DOHH2 (cell line): ENCODE measurements at regions not wholly inside any gene's neighbourhood (a gene's known extent, or its start where the extent isn't known, plus 50 kb on each side); places are given as distances from the start of the nearest gene placed in this dataset.

Source experiments
- H3F3A ChIP-seq: fragments of 200-600 bp; sonication (generic), shearing (Covaris generic); 2 replicates; pipeline ENCODE4 v1.6.0; 2016; ENCODE audit warnings: antibody characterized with exemption, mild to moderate bottlenecking; ENCODE audit not compliant: control insufficient read depth, insufficient read depth
- H3K27ac ChIP-seq: fragments of 200-600 bp; sonication (generic); 2 replicates; pipeline ENCODE4 v1.5.1; 2014; ENCODE audit warnings: low read depth, mild to moderate bottlenecking, low read length, moderate library complexity
- H3K27me3 ChIP-seq: fragments of 200-600 bp; sonication (generic); 2 replicates; pipeline ENCODE4 v1.6.1; 2014; ENCODE audit warnings: mild to moderate bottlenecking, low read length, mixed read lengths; ENCODE audit not compliant: control insufficient read depth
- H3K36me3 ChIP-seq: fragments of 200-600 bp; sonication (generic); 2 replicates; pipeline ENCODE4 v1.6.1; 2014; ENCODE audit warnings: mild to moderate bottlenecking, low read length, moderate library complexity, mixed read lengths; ENCODE audit not compliant: control insufficient read depth
- H3K4me1 ChIP-seq: fragments of 200-600 bp; sonication (generic); 2 replicates; pipeline ENCODE4 v1.6.1; 2014; ENCODE audit warnings: mild to moderate bottlenecking, low read length, mixed read lengths; ENCODE audit not compliant: control insufficient read depth
- H3K4me2 ChIP-seq: fragments of 200-600 bp; sonication (generic); 2 replicates; pipeline ENCODE4 v1.6.0; 2014; ENCODE audit warnings: mild to moderate bottlenecking, low read length, moderate library complexity
- H3K4me3 ChIP-seq: fragments of 200-600 bp; sonication (generic); 2 replicates; pipeline ENCODE4 v1.5.1; 2014; ENCODE audit warnings: mild to moderate bottlenecking, low read length, mixed read lengths
- H3K79me2 ChIP-seq: fragments of 200-600 bp; sonication (generic); 2 replicates; pipeline ENCODE4 v1.6.1; 2014; ENCODE audit warnings: mild to moderate bottlenecking, low read length, mixed read lengths; ENCODE audit not compliant: control insufficient read depth
- H3K9me2 ChIP-seq: fragments of 200-600 bp; sonication (generic); replicated peaks from 2 replicates; pipeline ENCODE4 v1.6.1; 2014; ENCODE audit warnings: mild to moderate bottlenecking, low read length, mixed read lengths; ENCODE audit not compliant: control insufficient read depth
- H3K9me3 ChIP-seq: fragments of 200-600 bp; sonication (generic); 2 replicates; pipeline ENCODE4 v1.6.1; 2014; ENCODE audit warnings: antibody characterized with exemption, low read length, mixed read lengths; ENCODE audit not compliant: control insufficient read depth, insufficient read depth
- H4K20me1 ChIP-seq: fragments of 200-600 bp; sonication (generic); 2 replicates; pipeline ENCODE4 v1.6.0; 2014; ENCODE audit warnings: low read depth, mild to moderate bottlenecking, antibody characterized with exemption, low read length, moderate library complexity; ENCODE audit not compliant: control insufficient read depth, insufficient read depth
- EZH2phosphoT487 ChIP-seq: fragments of 200-600 bp; sonication (generic); IDR thresholded peaks from 2 replicates; pipeline ENCODE4 v1.6.1; 2017; ENCODE audit warnings: borderline replicate concordance, mild to moderate bottlenecking, antibody characterized with exemption, low read length, moderate library complexity, mixed read lengths
- TF ChIP-seq, protein P1 (sequence below): fragments of 200-600 bp; sonication (generic); IDR thresholded peaks from one replicate; pipeline ENCODE4 v1.5.1; 2014; ENCODE audit warnings: antibody characterized with exemption, mild to moderate bottlenecking, low read depth, low read length; ENCODE audit not compliant: poor library complexity, severe bottlenecking

DNA sequence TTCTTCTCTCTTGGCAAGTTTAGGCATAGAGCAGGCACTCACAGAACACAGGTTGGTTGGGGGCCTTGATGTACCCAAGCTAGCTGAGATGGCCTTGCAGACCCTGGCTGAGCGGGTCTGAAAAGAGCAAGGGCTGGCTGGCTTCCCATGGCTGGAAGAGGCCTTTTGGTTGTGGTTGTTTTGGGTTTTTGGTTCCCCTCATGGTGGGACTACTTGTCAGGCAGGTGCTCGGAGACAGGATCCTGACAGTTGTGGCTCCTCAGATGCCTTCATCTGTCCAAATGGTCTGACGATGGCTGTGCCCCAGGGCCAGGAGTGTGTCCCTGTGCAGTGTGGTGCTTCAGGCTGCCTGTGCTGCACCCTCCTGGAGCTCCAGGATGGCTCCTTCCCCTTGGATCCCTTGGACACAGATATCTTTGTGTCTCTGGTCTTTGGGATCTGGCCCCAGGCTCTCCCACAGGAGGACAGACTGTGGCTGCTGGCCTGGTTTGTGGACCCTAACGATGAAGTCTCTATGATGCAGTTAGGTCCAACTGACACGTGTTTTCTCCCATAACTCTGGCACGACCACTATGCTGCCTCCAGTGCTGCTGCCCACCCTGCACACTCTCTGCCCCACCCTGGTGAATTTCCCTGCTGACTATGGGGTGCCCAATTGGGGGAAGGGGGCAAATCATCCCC lies 321.5 kb upstream of the ZNF32 start:
- H3K36me3 ChIP-seq, result no peaks in the 10 kb centered on the region
- no peak for TF ChIP-seq EZH2phosphoT487
- TF ChIP-seq, protein P1, sequence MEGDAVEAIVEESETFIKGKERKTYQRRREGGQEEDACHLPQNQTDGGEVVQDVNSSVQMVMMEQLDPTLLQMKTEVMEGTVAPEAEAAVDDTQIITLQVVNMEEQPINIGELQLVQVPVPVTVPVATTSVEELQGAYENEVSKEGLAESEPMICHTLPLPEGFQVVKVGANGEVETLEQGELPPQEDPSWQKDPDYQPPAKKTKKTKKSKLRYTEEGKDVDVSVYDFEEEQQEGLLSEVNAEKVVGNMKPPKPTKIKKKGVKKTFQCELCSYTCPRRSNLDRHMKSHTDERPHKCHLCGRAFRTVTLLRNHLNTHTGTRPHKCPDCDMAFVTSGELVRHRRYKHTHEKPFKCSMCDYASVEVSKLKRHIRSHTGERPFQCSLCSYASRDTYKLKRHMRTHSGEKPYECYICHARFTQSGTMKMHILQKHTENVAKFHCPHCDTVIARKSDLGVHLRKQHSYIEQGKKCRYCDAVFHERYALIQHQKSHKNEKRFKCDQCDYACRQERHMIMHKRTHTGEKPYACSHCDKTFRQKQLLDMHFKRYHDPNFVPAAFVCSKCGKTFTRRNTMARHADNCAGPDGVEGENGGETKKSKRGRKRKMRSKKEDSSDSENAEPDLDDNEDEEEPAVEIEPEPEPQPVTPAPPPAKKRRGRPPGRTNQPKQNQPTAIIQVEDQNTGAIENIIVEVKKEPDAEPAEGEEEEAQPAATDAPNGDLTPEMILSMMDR, result no peak
- H3K79me2 ChIP-seq, result no peaks in the 10 kb centered on the region
- no peaks in the 10 kb centered on the region for H3K9me3 ChIP-seq
- no peak overlapping the region for H3K4me2 ChIP-seq
- H3K9me2 ChIP-seq, result no peaks in the 10 kb centered on the region
- peaks cover 17% of the 10 kb centered on the region for H3K27me3 ChIP-seq
- H3K27ac ChIP-seq, result no peak overlapping the region
- H4K20me1 ChIP-seq, result no peaks in the 10 kb centered on the region
- H3K4me3 ChIP-seq, result no peak overlapping the region
- H3K4me1 ChIP-seq, result peaks cover 8% of the 10 kb centered on the region
- H3F3A ChIP-seq, result no peaks in the 10 kb centered on the region

DNA sequence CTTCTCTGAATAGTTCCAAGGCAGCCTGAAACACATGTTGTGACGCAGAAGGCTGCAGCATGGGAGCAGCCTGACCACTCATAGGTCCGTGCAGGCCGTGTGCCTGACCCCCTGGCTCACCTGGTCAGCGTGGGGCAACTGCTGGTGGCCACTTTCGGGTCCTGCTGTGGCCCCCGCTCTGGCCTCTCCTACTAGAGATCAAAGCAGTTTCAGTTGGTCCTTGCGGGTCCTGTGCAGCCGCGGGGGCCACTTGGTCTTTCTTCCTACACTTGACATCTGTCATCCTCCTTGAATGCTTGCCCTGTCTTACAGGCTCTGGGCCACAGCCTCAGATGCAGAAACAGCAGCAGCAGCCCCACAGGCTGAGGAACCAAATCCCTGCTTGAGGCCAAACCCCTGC lies 320.8 kb upstream of the ZNF32 start:
- no peaks in the 10 kb centered on the region for H3K9me3 ChIP-seq
- TF ChIP-seq, protein P1, result no peak
- TF ChIP-seq EZH2phosphoT487, result no peak
- no peaks in the 10 kb centered on the region for H4K20me1 ChIP-seq
- H3K4me3 ChIP-seq, result no peak overlapping the region
- H3K36me3 ChIP-seq, result no peaks in the 10 kb centered on the region
- no peaks in the 10 kb centered on the region for H3K9me2 ChIP-seq
- no peaks in the 10 kb centered on the region for H3K79me2 ChIP-seq
- no peak overlapping the region for H3K4me2 ChIP-seq
- no peak overlapping the region for H3K27ac ChIP-seq
- H3K4me1 ChIP-seq, result peaks cover 11% of the 10 kb centered on the region
- no peaks in the 10 kb centered on the region for H3F3A ChIP-seq
- H3K27me3 ChIP-seq, result peaks cover 23% of the 10 kb centered on the region

DNA sequence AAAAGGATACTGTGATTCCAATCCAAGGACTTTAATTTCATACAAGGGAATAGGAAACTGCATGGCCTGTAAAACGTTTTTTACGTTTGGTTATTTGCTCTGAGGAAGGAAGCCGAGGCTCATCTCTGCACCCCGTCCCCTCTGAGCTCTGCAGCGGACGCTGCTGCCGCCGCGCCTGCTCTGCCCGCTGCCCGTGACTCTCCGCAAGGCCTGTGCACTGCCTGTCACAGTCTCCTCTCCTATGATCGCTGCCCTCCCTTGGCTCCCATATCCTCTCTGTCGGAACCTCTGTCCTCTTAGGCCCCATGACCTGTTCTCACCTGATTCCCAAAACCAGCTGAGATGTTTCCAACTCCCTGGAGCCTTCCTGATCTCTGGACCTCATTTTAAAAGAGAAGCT lies 320.3 kb upstream of the ZNF32 start:
- no peaks in the 10 kb centered on the region for H4K20me1 ChIP-seq
- H3K27ac ChIP-seq, result no peak overlapping the region
- no peaks in the 10 kb centered on the region for H3K9me2 ChIP-seq
- no peaks in the 10 kb centered on the region for H3K36me3 ChIP-seq
- H3K27me3 ChIP-seq, result peaks cover 29% of the 10 kb centered on the region
- TF ChIP-seq, protein P1, result no peak
- no peak for TF ChIP-seq EZH2phosphoT487
- H3K79me2 ChIP-seq, result no peaks in the 10 kb centered on the region
- H3K4me2 ChIP-seq, result no peak overlapping the region
- H3K4me1 ChIP-seq, result peaks cover 11% of the 10 kb centered on the region
- H3F3A ChIP-seq, result no peaks in the 10 kb centered on the region
- no peak overlapping the region for H3K4me3 ChIP-seq
- H3K9me3 ChIP-seq, result no peaks in the 10 kb centered on the region
